ENCODE measurements at regions not wholly inside any gene's neighbourhood (a gene's known extent, or its start where the extent isn't known, plus 50 kb on each side); places are given as distances from the start of the nearest gene placed in this dataset.

DNA sequence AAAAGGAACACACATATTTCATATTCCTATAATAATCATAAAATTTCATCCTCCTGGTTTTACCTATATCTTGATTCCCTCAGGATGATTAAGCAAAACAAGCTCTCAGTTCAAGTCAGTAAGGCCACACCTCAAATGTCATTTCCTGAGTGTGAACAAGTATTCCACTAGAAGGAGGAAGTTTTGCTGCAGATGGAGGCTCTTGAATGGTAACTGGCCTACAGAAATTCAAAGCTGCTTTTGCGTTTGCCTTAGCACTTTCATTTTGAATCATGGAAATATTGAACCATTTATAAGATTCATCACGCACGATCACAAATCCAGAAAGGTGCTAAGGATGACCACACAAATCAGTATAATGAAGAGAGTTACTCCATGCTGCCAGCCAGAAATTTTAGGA is 254.4 kb upstream of the CXXC4 start:
- no peaks in the 10 kb centered on the region for H3K36me3 ChIP-seq (ENCODE audit: insufficient read depth, low read length)
- TF ChIP-seq CTCF (conservative IDR thresholded peaks at IDR 0.05; ENCODE audit: low read length) (no peak), EZH2phosphoT487 (IDR thresholded peaks at IDR 0.05; ENCODE audit: borderline replicate concordance) (no peak)
- no peak overlapping the region for H3K4me2 ChIP-seq (ENCODE audit: low read depth, low read length, poor library complexity, severe bottlenecking)

DNA sequence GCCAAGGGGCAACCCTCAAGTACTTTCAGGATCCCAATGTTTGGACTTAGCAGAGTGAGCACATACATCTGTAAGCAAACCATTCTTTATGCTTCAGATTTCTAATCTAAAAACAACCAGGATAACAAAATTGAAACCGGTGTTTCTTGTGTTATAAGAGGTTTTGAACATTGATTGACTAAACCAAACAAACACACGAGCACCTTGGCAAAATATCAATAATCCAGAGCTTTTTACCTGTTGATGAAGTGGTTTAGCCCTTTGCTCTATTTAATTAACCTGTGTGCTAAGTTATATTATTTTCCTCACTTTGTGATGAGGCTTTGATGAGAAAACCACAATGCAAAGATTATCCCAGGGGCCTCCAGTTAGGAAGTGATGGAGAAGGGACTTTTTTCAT is 255.3 kb upstream of the CXXC4 start:
- H3K9me2 ChIP-seq (replicated peaks; ENCODE audit: low read depth, low read length) = no peaks in the 10 kb centered on the region
- no peak overlapping the region for H3K4me3 ChIP-seq (ENCODE audit: low read length, poor library complexity, severe bottlenecking)
- no peaks in the 10 kb centered on the region for H3K27me3 ChIP-seq (ENCODE audit: insufficient read depth, low read length, poor library complexity, severe bottlenecking)
- H3K4me2 ChIP-seq (ENCODE audit: low read depth, low read length, poor library complexity, severe bottlenecking) = no peak overlapping the region
- no peaks in the 10 kb centered on the region for H3K36me3 ChIP-seq (ENCODE audit: insufficient read depth, low read length)
- no peaks in the 10 kb centered on the region for H3F3A ChIP-seq (ENCODE audit: low read depth)
- no peaks in the 10 kb centered on the region for H3K79me2 ChIP-seq (ENCODE audit: insufficient read depth, low read length)
- H2AFZ ChIP-seq (ENCODE audit: low read length) = no peak overlapping the region
- H3K9me3 ChIP-seq (ENCODE audit: insufficient read depth, low read depth, low read length) = no peaks in the 10 kb centered on the region
- H3K9ac ChIP-seq (ENCODE audit: low read depth, low read length, poor library complexity, severe bottlenecking) = no peak overlapping the region
- no peaks in the 10 kb centered on the region for H3K4me1 ChIP-seq (ENCODE audit: insufficient read depth, low read length, poor library complexity, severe bottlenecking)
- no peaks in the 10 kb centered on the region for H4K20me1 ChIP-seq (ENCODE audit: insufficient read depth, low read length, poor library complexity, severe bottlenecking)
- TF ChIP-seq EZH2phosphoT487 (IDR thresholded peaks at IDR 0.05; ENCODE audit: borderline replicate concordance) (no peak), CTCF (conservative IDR thresholded peaks at IDR 0.05; ENCODE audit: low read length) (no peak)

More for the DNA sequence above, 254.4 kb upstream of the CXXC4 start:
- Histone ChIP-seq H3K27me3 (ENCODE audit: insufficient read depth, low read length, poor library complexity, severe bottlenecking) (no peaks in the 10 kb centered on the region), H3F3A (ENCODE audit: low read depth) (no peaks in the 10 kb centered on the region), H3K9me3 (ENCODE audit: insufficient read depth, low read depth, low read length) (no peaks in the 10 kb centered on the region), H3K79me2 (ENCODE audit: insufficient read depth, low read length) (no peaks in the 10 kb centered on the region), H3K9me2 (replicated peaks; ENCODE audit: low read depth, low read length) (no peaks in the 10 kb centered on the region), H2AFZ (ENCODE audit: low read length) (no peak overlapping the region), H3K4me3 (ENCODE audit: low read length, poor library complexity, severe bottlenecking) (no peak overlapping the region), H3K9ac (ENCODE audit: low read depth, low read length, poor library complexity, severe bottlenecking) (no peak overlapping the region), H3K4me1 (ENCODE audit: insufficient read depth, low read length, poor library complexity, severe bottlenecking) (no peaks in the 10 kb centered on the region), H4K20me1 (ENCODE audit: insufficient read depth, low read length, poor library complexity, severe bottlenecking) (no peaks in the 10 kb centered on the region)

GRCh38 chr4:104751468-104751867 is 256.8 kb upstream of the CXXC4 start:
- H3K36me3 ChIP-seq (ENCODE audit: insufficient read depth, low read length) = no peaks in the 10 kb centered on the region
- H3K79me2 ChIP-seq (ENCODE audit: insufficient read depth, low read length) = no peaks in the 10 kb centered on the region
- no peak overlapping the region for H3K9ac ChIP-seq (ENCODE audit: low read depth, low read length, poor library complexity, severe bottlenecking)
- H3K9me2 ChIP-seq (replicated peaks; ENCODE audit: low read depth, low read length) = no peaks in the 10 kb centered on the region
- H4K20me1 ChIP-seq (ENCODE audit: insufficient read depth, low read length, poor library complexity, severe bottlenecking) = no peaks in the 10 kb centered on the region
- no peak overlapping the region for H3K4me2 ChIP-seq (ENCODE audit: low read depth, low read length, poor library complexity, severe bottlenecking)
- H3K27me3 ChIP-seq (ENCODE audit: insufficient read depth, low read length, poor library complexity, severe bottlenecking) = no peaks in the 10 kb centered on the region
- no peak overlapping the region for H2AFZ ChIP-seq (ENCODE audit: low read length)
- no peak overlapping the region for H3K4me3 ChIP-seq (ENCODE audit: low read length, poor library complexity, severe bottlenecking)
- H3K4me1 ChIP-seq (ENCODE audit: insufficient read depth, low read length, poor library complexity, severe bottlenecking) = no peaks in the 10 kb centered on the region
- TF ChIP-seq EZH2phosphoT487 (IDR thresholded peaks at IDR 0.05; ENCODE audit: borderline replicate concordance) (no peak), CTCF (conservative IDR thresholded peaks at IDR 0.05; ENCODE audit: low read length) (no peak)
- no peaks in the 10 kb centered on the region for H3F3A ChIP-seq (ENCODE audit: low read depth)
- H3K9me3 ChIP-seq (ENCODE audit: insufficient read depth, low read depth, low read length) = no peaks in the 10 kb centered on the region

Data from Loucy (cell line).